Endodermal cell (in vitro differentiated cells): ENCODE measurements at regions not wholly inside any gene's neighbourhood (a gene's known extent, or its start where the extent isn't known, plus 50 kb on each side); places are given as distances from the start of the nearest gene placed in this dataset.
A peak's percentile ranks its signal among the peaks of the same experiment; 100 is the strongest.

ENCODE experiments used
- DNase-seq: peaks from one replicate; pipeline ENCODE4 v3.0.0-alpha.2; 2017
- H3K27ac ChIP-seq: 2 replicates; pipeline ENCODE4 v1.5.1; 2013; ENCODE audit warnings: mild to moderate bottlenecking, low read depth, low read length, moderate library complexity
- H3K27me3 ChIP-seq: 2 replicates; pipeline ENCODE4 v1.6.1; 2013; ENCODE audit warnings: mild to moderate bottlenecking, low read length, moderate library complexity; ENCODE audit not compliant: insufficient read depth, control insufficient read depth, poor library complexity, severe bottlenecking
- H3K36me3 ChIP-seq: 2 replicates; pipeline ENCODE4 v1.7.0; 2013; ENCODE audit warnings: mild to moderate bottlenecking, low read length, moderate library complexity; ENCODE audit not compliant: control insufficient read depth, insufficient read depth
- H3K4me1 ChIP-seq: one replicate; pipeline ENCODE4 v1.7.0; 2013; ENCODE audit warnings: low read length; ENCODE audit not compliant: control insufficient read depth, insufficient read depth
- H3K4me3 ChIP-seq: 2 replicates; pipeline ENCODE4 v1.5.1; 2013; ENCODE audit warnings: mild to moderate bottlenecking, low read length, moderate library complexity
- H3K9ac ChIP-seq: 2 replicates; pipeline ENCODE4 v1.6.1; 2013; ENCODE audit warnings: mild to moderate bottlenecking, low read length, moderate library complexity; ENCODE audit not compliant: poor library complexity, severe bottlenecking; ENCODE audit errors: extremely low read depth
- H3K9me3 ChIP-seq: 2 replicates; pipeline ENCODE4 v1.6.1; 2013; ENCODE audit warnings: mild to moderate bottlenecking, low read length, moderate library complexity; ENCODE audit not compliant: control insufficient read depth
- H3K27ac Mint-ChIP-seq: 2 replicates; pipeline ENCODE4 v1.8.0; 2020; ENCODE audit warnings: mixed read lengths
- H3K27me3 Mint-ChIP-seq: 2 replicates; pipeline ENCODE4 v1.8.0; 2021; ENCODE audit warnings: mild to moderate bottlenecking, mixed read lengths; ENCODE audit not compliant: insufficient read depth
- H3K36me3 Mint-ChIP-seq: 2 replicates; pipeline ENCODE4 v1.8.0; 2020; ENCODE audit warnings: low read depth, mixed read lengths
- H3K4me1 Mint-ChIP-seq: 2 replicates; pipeline ENCODE4 v1.8.0; 2020; ENCODE audit warnings: mixed read lengths
- H3K4me3 Mint-ChIP-seq: 2 replicates; pipeline ENCODE4 v1.8.0; 2020; ENCODE audit warnings: mild to moderate bottlenecking, moderate library complexity, mixed read lengths
- H3K9me3 Mint-ChIP-seq: 2 replicates; pipeline ENCODE4 v1.8.0; 2020; ENCODE audit warnings: mild to moderate bottlenecking, mixed read lengths
- CTCF ChIP-seq: fragments of 200-600 bp; sonication (generic); conservative IDR thresholded peaks from 2 replicates; pipeline ENCODE4 v1.5.0; 2021; ENCODE audit warnings: antibody characterized with exemption, mild to moderate bottlenecking
- WGBS, 2 experiments: methylation state at CpG; one replicate each; pipeline versions ENCODE4 v1.1.5 to v1.1.7; 2013; ENCODE audit warnings: missing lambda C conversion rate in 2 of 2, mixed read lengths in 1 of 2; ENCODE audit not compliant: insufficient coverage in 1 of 2, insufficient read length in 1 of 2; 5-methylcytosine and 5-hydroxymethylcytosine counted together

- DNase-seq: peak; percentile 28
- 86% methylated on average over 3 to 17 of the region's 18 CpGs for WGBS, 2 experiments
These were observed 148.7 kb downstream of the NDUFA10 start for GRCh38 chr2:239876271-239876947.

GRCh38 chr2:239874636-239875356 is 150.3 kb downstream of the NDUFA10 start:
- DNase-seq: peak; percentile 20
- no peaks in the 10 kb centered on the region for H3K36me3 ChIP-seq
- no peaks in the 10 kb centered on the region for H3K27me3 ChIP-seq
- no peak for TF ChIP-seq CTCF
- H3K4me1 Mint-ChIP-seq: peaks cover 5% of the 10 kb centered on the region
- H3K4me1 ChIP-seq: no peaks in the 10 kb centered on the region
- no peak overlapping the region for H3K9ac ChIP-seq
- H3K36me3 Mint-ChIP-seq: no peaks in the 10 kb centered on the region
- H3K4me3 Mint-ChIP-seq: no peak overlapping the region
- WGBS, 2 experiments: 89 to 98% methylated on average over 8 to 12 of the region's 12 CpGs
- H3K9me3 ChIP-seq: no peaks in the 10 kb centered on the region
- H3K27me3 Mint-ChIP-seq: peaks cover 23% of the 10 kb centered on the region
- no peak overlapping the region for H3K4me3 ChIP-seq
- H3K27ac Mint-ChIP-seq: no peak overlapping the region
- H3K27ac ChIP-seq: no peak overlapping the region
- H3K9me3 Mint-ChIP-seq: peaks cover 7% of the 10 kb centered on the region

More at GRCh38 chr2:239876271-239876947, 148.7 kb downstream of the NDUFA10 start:
- H3K27ac ChIP-seq: no peak overlapping the region
- peaks cover 12% of the 10 kb centered on the region for H3K27me3 Mint-ChIP-seq
- no peak for TF ChIP-seq CTCF
- no peaks in the 10 kb centered on the region for H3K36me3 ChIP-seq
- no peak overlapping the region for H3K4me3 ChIP-seq
- H3K4me1 ChIP-seq: peaks cover 4% of the 10 kb centered on the region
- H3K9me3 ChIP-seq: no peaks in the 10 kb centered on the region
- H3K27me3 ChIP-seq: no peaks in the 10 kb centered on the region
- no peak overlapping the region for H3K9ac ChIP-seq
- peaks cover 7% of the 10 kb centered on the region for H3K9me3 Mint-ChIP-seq
- H3K4me1 Mint-ChIP-seq: peaks cover 9% of the 10 kb centered on the region
- no peak overlapping the region for H3K4me3 Mint-ChIP-seq
- no peak overlapping the region for H3K27ac Mint-ChIP-seq
- no peaks in the 10 kb centered on the region for H3K36me3 Mint-ChIP-seq

GRCh38 chr2:239873656-239874635 is 151.2 kb downstream of the NDUFA10 start:
- Histone ChIP-seq H3K36me3 (no peaks in the 10 kb centered on the region), H3K9me3 (no peaks in the 10 kb centered on the region), H3K9ac (no peak overlapping the region), H3K4me3 (no peak overlapping the region), H3K27ac (no peak overlapping the region), H3K4me1 (no peaks in the 10 kb centered on the region), H3K27me3 (no peaks in the 10 kb centered on the region)
- TF ChIP-seq CTCF: no peak
- H3K9me3 Mint-ChIP-seq: peaks cover 7% of the 10 kb centered on the region
- no peaks in the 10 kb centered on the region for H3K36me3 Mint-ChIP-seq
- H3K4me1 Mint-ChIP-seq: peaks cover 5% of the 10 kb centered on the region
- 90 to 91% methylated on average over 20 to 28 of the region's 28 CpGs for WGBS, 2 experiments
- no peak overlapping the region for H3K4me3 Mint-ChIP-seq
- peaks cover 23% of the 10 kb centered on the region for H3K27me3 Mint-ChIP-seq
- H3K27ac Mint-ChIP-seq: no peak overlapping the region
- peak; percentile 33 for DNase-seq
